ENCODE measurements at regions not wholly inside any gene's neighbourhood (a gene's known extent, or its start where the extent isn't known, plus 50 kb on each side); places are given as distances from the start of the nearest gene placed in this dataset.

- TF ChIP-seq CTCF (conservative IDR thresholded peaks at IDR 0.05; ENCODE audit: low read depth, low read length): no peak
- no peak overlapping the region for H3K4me3 ChIP-seq (ENCODE audit: low read depth, low read length)
- DNase-seq (ENCODE audit: low read depth): no peak
Measured at GRCh38 chr1:38571726-38572125, 287.8 kb downstream of the RRAGC start.

GRCh38 chr1:38570657-38570975 is 289.0 kb downstream of the RRAGC start:
- no peak for DNase-seq (ENCODE audit: low read depth)
- no peak for TF ChIP-seq CTCF (conservative IDR thresholded peaks at IDR 0.05; ENCODE audit: low read depth, low read length)
- no peak overlapping the region for H3K4me3 ChIP-seq (ENCODE audit: low read depth, low read length)

GRCh38 chr1:38569932-38570656 is 289.5 kb downstream of the RRAGC start:
- DNase-seq (ENCODE audit: low read depth): no peak
- no peak overlapping the region for H3K4me3 ChIP-seq (ENCODE audit: low read depth, low read length)
- no peak for TF ChIP-seq CTCF (conservative IDR thresholded peaks at IDR 0.05; ENCODE audit: low read depth, low read length)

- no peak overlapping the region for H3K4me3 ChIP-seq (ENCODE audit: low read depth, low read length)
- no peak for TF ChIP-seq CTCF (conservative IDR thresholded peaks at IDR 0.05; ENCODE audit: low read depth, low read length)
- no peak for DNase-seq (ENCODE audit: low read depth)
Measured at GRCh38 chr1:38568061-38568857, 291.3 kb downstream of the RRAGC start.

GRCh38 chr1:38567401-38567800 is 292.2 kb downstream of the RRAGC start:
- TF ChIP-seq CTCF (conservative IDR thresholded peaks at IDR 0.05; ENCODE audit: low read depth, low read length): no peak
- H3K4me3 ChIP-seq (ENCODE audit: low read depth, low read length): no peak overlapping the region
- DNase-seq (ENCODE audit: low read depth): no peak

- H3K4me3 ChIP-seq (ENCODE audit: low read depth, low read length): no peak overlapping the region
- TF ChIP-seq CTCF (conservative IDR thresholded peaks at IDR 0.05; ENCODE audit: low read depth, low read length): no peak
- DNase-seq (ENCODE audit: low read depth): no peak
Measured at GRCh38 chr1:38565020-38565491, 294.5 kb downstream of the RRAGC start.
